ENCODE measurements at regions not wholly inside any gene's neighbourhood (a gene's known extent, or its start where the extent isn't known, plus 50 kb on each side); places are given as distances from the start of the nearest gene placed in this dataset.

DNA sequence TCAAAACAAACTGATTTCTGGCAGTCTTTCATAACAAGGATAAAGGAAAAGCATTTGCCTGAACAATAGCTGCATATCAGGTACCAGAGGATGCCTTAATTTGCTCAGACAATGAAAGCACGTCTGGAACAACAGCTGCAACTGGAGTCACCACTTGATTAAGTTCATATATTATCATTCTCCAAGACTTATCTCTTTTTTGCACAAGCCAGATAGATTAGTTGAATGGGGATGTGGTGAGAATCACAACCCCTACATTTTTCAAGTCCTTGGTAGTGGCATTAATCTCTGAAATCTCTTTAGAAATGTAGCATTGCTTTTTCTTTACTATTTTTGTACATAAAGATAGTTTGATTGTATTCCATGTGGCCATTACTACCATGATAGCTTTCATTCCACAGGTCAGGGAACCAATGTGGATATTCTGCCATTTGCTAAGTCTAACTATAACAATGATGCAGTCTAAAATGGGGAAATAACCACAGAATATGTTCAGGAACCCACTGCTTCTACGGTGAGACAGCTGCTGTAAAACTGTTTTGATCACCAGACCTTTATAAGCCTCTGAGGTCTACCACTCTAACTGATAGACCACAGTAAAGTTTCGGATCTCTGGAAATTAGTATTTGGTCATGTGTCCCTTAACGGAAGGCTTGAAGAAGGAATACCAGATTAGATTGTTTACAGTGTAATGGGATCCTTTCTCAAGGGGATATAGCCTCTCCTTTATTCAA is 1176.2 kb downstream of the DNAJB9 start:
- TF ChIP-seq, protein P1, sequence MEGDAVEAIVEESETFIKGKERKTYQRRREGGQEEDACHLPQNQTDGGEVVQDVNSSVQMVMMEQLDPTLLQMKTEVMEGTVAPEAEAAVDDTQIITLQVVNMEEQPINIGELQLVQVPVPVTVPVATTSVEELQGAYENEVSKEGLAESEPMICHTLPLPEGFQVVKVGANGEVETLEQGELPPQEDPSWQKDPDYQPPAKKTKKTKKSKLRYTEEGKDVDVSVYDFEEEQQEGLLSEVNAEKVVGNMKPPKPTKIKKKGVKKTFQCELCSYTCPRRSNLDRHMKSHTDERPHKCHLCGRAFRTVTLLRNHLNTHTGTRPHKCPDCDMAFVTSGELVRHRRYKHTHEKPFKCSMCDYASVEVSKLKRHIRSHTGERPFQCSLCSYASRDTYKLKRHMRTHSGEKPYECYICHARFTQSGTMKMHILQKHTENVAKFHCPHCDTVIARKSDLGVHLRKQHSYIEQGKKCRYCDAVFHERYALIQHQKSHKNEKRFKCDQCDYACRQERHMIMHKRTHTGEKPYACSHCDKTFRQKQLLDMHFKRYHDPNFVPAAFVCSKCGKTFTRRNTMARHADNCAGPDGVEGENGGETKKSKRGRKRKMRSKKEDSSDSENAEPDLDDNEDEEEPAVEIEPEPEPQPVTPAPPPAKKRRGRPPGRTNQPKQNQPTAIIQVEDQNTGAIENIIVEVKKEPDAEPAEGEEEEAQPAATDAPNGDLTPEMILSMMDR (conservative IDR thresholded peaks at IDR 0.05; ENCODE audit: low read depth, low read length), result no peak
- TF ChIP-seq EZH2phosphoT487 (IDR thresholded peaks at IDR 0.05; ENCODE audit: borderline replicate concordance, low read length), result no peak

Data from PC-3 (cell line).